Immature natural killer cell (primary cell): ENCODE measurements at regions not wholly inside any gene's neighbourhood (a gene's known extent, or its start where the extent isn't known, plus 50 kb on each side); places are given as distances from the start of the nearest gene placed in this dataset.

Source experiments
- DNase-seq, 3 donors: peaks; one replicate each; pipeline ENCODE4 v3.0.0; 2022; ENCODE audit warnings: mixed read lengths in 1 of 3
- H3K27ac Mint-ChIP-seq, 6 donors: one replicate each; pipeline ENCODE4 v1.8.0; 2020; ENCODE audit warnings: mixed read lengths in 6 of 6, mild to moderate bottlenecking in 5 of 6, inconsistent platforms in 4 of 6, moderate library complexity in 3 of 6
- H3K27me3 Mint-ChIP-seq, 3 donors: one replicate each; pipeline ENCODE4 v1.8.0; 2020 to 2021; ENCODE audit warnings: low read depth in 3 of 3, mild to moderate bottlenecking in 3 of 3, mixed read lengths in 3 of 3, moderate library complexity in 3 of 3, inconsistent platforms in 1 of 3
- H3K36me3 Mint-ChIP-seq, 3 donors: one replicate each; pipeline ENCODE4 v1.8.0; 2020; ENCODE audit warnings: mixed read lengths in 3 of 3, inconsistent platforms in 2 of 3, mild to moderate bottlenecking in 2 of 3
- H3K4me1 Mint-ChIP-seq, 2 donors: one replicate each; pipeline ENCODE4 v1.8.0; 2020; ENCODE audit warnings: inconsistent platforms in 2 of 2, mild to moderate bottlenecking in 2 of 2, mixed read lengths in 2 of 2, moderate library complexity in 1 of 2
- H3K4me3 Mint-ChIP-seq, 5 donors: one replicate each; pipeline ENCODE4 v1.8.0; 2020; ENCODE audit warnings: mild to moderate bottlenecking in 5 of 5, mixed read lengths in 5 of 5, inconsistent platforms in 3 of 5, moderate library complexity in 3 of 5
- H3K9me3 Mint-ChIP-seq, 6 donors: one replicate each; pipeline ENCODE4 v1.8.0; 2020; ENCODE audit warnings: mild to moderate bottlenecking in 6 of 6, mixed read lengths in 6 of 6, inconsistent platforms in 4 of 6, moderate library complexity in 3 of 6

GRCh38 chr15:93139436-93139835, 50.4 kb upstream of the RGMA start:
- Mint-ChIP-seq H3K27ac (peak overlapping the region in 3 of 6 donors; percentile 32 to 41 (median 35)), H3K4me1 (peaks cover 34 to 35% of the 10 kb centered on the region in 2 donors), H3K4me3 (no peak overlapping the region), H3K9me3 (no peaks in the 10 kb centered on the region), H3K27me3 (peaks cover 6 to 18% (median 17%) of the 10 kb centered on the region in 3 donors), H3K36me3 (no peaks in the 10 kb centered on the region)
- no peak for DNase-seq

- Mint-ChIP-seq H3K27ac (peak overlapping the region in 3 of 6 donors; percentile 32 to 41 (median 35)), H3K4me1 (peaks cover 34 to 35% of the 10 kb centered on the region in 2 donors)
These were observed 49.8 kb upstream of the RGMA start for GRCh38 chr15:93138681-93139250.

More at GRCh38 chr15:93138681-93139250, 49.8 kb upstream of the RGMA start:
- Mint-ChIP-seq H3K9me3 (no peaks in the 10 kb centered on the region), H3K4me3 (peak overlapping the region in 1 of 5 donors; percentile 27), H3K27me3 (peaks cover 6 to 17% (median 17%) of the 10 kb centered on the region in 3 donors), H3K36me3 (no peaks in the 10 kb centered on the region)
- no peak for DNase-seq
